ENCODE measurements at regions not wholly inside any gene's neighbourhood (a gene's known extent, or its start where the extent isn't known, plus 50 kb on each side); places are given as distances from the start of the nearest gene placed in this dataset.

- in situ Hi-C loops (cut with MboI; ENCODE audit: low sequenced_read_pairs) (no loop called here), intact Hi-C loops (cut with micrococcal nuclease) (no loop called here), dilution Hi-C loops (cut with HindIII; ENCODE audit: low sequenced_read_pairs, unreplicated experiment) (no loop called here)
- Histone ChIP-seq H3K27me3 (ENCODE audit: control insufficient read depth, insufficient read depth, low read length) (no peaks in the 10 kb centered on the region), H2AFZ (replicated peaks; ENCODE audit: low read length, poor library complexity) (no peak overlapping the region), H2BK20ac (ENCODE audit: low read depth, low read length) (no peak overlapping the region), H2BK120ac (ENCODE audit: low read depth, low read length) (no peak overlapping the region), H2AK9ac (replicated peaks; ENCODE audit: low read depth, low read length, poor library complexity) (no peak overlapping the region), H3K4ac (ENCODE audit: low read depth, low read length) (no peak overlapping the region), H4K8ac (ENCODE audit: low read depth in 2 of 2, low read length in 2 of 2) (no peak overlapping the region), H3K79me1 (ENCODE audit: low read depth in 1 of 2, low read length in 2 of 2) (no peaks in the 10 kb centered on the region), H3K4me3 (ENCODE audit: insufficient read depth, low read depth, low read length) (no peak overlapping the region), H2BK15ac (ENCODE audit: low read depth, low read length) (no peak overlapping the region), H3K18ac (ENCODE audit: low read depth, low read length) (no peak overlapping the region), H3K23ac (ENCODE audit: low read depth, low read length) (no peak overlapping the region), H3K4me2 (ENCODE audit: low read depth, low read length) (no peak overlapping the region), H3K36me3 (ENCODE audit: control insufficient read depth, insufficient read depth, low read length) (no peaks in the 10 kb centered on the region), H4K5ac (ENCODE audit: low read depth, low read length) (no peak overlapping the region), H3K14ac (replicated peaks; ENCODE audit: low read depth, low read length) (no peak overlapping the region), H2BK5ac (ENCODE audit: low read depth, low read length, poor library complexity, severe bottlenecking) (no peak overlapping the region), H4K20me1 (ENCODE audit: insufficient read depth, low read length) (no peaks in the 10 kb centered on the region), H3K56ac (ENCODE audit: extremely low read depth, insufficient read depth, low read length) (no peak overlapping the region), H3K4me1 (ENCODE audit: control insufficient read depth, insufficient read depth, low read length) (no peaks in the 10 kb centered on the region), H2AK5ac (ENCODE audit: low read depth, low read length) (no peak overlapping the region), H4K91ac (ENCODE audit: insufficient read depth, low read depth, low read length) (no peak overlapping the region), H3K27ac (ENCODE audit: insufficient read depth, low read length) (no peak overlapping the region), H3K9me1 (ENCODE audit: insufficient read depth, low read length) (no peaks in the 10 kb centered on the region), H3K9me3 (ENCODE audit: control insufficient read depth, insufficient read depth, low read length) (peaks cover 7% of the 10 kb centered on the region; the same call in 1 of the 2 replicates), H3K9ac (ENCODE audit: low read depth, low read length) (no peak overlapping the region)
- TF ChIP-seq ELK1 (IDR thresholded peaks at IDR 0.05; ENCODE audit: borderline replicate concordance, low read depth, low read length) (no peak), MAFK (IDR thresholded peaks at IDR 0.05; ENCODE audit: low read depth, low read length) (no peak), POLR2A (IDR thresholded peaks at IDR 0.05; ENCODE audit: low read depth, low read length) (no peak), NFE2L2 (IDR thresholded peaks at IDR 0.05; ENCODE audit: low read depth, low read length) (no peak), RCOR1 (IDR thresholded peaks at IDR 0.05; ENCODE audit: insufficient replicate concordance, low read length) (no peak), MXI1 (IDR thresholded peaks at IDR 0.05; ENCODE audit: borderline replicate concordance, low read depth, low read length) (no peak), CEBPB (IDR thresholded peaks at IDR 0.05; ENCODE audit: low read depth, low read length) (no peak), BHLHE40 (IDR thresholded peaks at IDR 0.05; ENCODE audit: low read depth, low read length) (no peak), SMC3 (IDR thresholded peaks at IDR 0.05; ENCODE audit: low read depth, low read length) (no peak), RAD21 (IDR thresholded peaks at IDR 0.05; ENCODE audit: low read length) (no peak), USF2 (IDR thresholded peaks at IDR 0.05; ENCODE audit: low read depth, low read length) (no peak), CTCF (conservative IDR thresholded peaks at IDR 0.05; ENCODE audit: low read depth, low read length) (no peak), FOS (IDR thresholded peaks at IDR 0.05; ENCODE audit: low read depth, low read length) (no peak), CHD1 (IDR thresholded peaks at IDR 0.05; ENCODE audit: low read depth, low read length) (no peak)
- CTCF ChIA-PET: no interaction called here
- POLR2A ChIA-PET (ENCODE audit: unreplicated experiment): no interaction called here
- ATAC-seq (ENCODE audit: low read depth) (no peak), DNase-seq (no peak)
- BruUV-seq (replicated peaks): no TSS peak
These were observed 423.5 kb upstream of the PROX1 start for GRCh38 chr1:213564215-213564659.

All from IMR-90 (cell line).